ENCODE measurements at regions not wholly inside any gene's neighbourhood (a gene's known extent, or its start where the extent isn't known, plus 50 kb on each side); places are given as distances from the start of the nearest gene placed in this dataset.
"Not testable (repeated sequence)": the region's sequence is repeated elsewhere in the genome, so short reads cannot be mapped to it uniquely, and the experiment has no call there.

DNA sequence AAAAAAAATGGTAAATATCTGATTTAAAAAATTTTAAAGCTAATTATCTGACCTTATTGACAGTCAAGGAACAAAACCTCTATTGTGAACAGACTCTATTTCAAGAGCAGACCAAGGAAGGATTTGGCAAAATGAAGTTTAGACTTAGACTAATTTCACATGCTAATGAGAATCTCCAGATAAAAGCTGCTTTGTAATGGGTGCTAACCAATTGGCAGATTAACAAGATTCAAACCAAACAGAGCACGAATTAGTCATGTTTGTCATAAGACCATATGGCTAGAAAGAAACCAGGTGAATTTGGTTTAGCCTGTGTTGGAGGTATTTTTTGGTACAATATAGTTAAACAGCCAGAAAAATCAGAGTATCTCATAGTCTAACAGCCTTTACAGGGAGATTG is 429.1 kb upstream of the NFE2L3 start:
- DNase-seq = no peak

GRCh38 chr7:25725451-25725850 is 426.5 kb upstream of the NFE2L3 start:
- DNase-seq = peak; percentile 51

- no peak for DNase-seq
Observed at GRCh38 chr7:25726170-25726780, 425.7 kb upstream of the NFE2L3 start.

DNA sequence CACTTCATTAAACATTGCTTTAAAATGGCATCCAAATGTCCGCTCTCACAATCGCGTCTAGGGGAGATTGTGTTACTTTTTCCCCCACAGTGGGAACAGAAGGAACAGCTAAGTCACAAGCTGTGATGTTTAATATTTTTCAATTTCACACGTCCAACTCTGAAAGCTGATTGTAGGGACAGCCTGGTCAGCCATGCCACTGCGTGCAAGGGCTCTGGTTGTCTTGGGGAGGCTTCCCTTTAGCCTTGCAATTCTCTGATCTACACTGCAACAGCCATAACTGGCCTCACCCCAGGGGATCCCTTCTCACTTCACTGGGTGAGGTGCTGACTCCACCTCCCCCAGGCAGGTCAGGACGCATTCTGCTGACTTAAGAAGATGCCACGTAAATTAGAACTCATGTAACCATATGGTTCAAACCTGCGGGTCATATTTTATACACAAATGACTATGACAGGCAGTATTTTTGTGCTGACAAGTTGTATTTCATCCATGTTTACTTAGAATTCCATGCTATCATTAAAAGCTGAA is 425.2 kb upstream of the NFE2L3 start:
- DNase-seq = no peak

DNA sequence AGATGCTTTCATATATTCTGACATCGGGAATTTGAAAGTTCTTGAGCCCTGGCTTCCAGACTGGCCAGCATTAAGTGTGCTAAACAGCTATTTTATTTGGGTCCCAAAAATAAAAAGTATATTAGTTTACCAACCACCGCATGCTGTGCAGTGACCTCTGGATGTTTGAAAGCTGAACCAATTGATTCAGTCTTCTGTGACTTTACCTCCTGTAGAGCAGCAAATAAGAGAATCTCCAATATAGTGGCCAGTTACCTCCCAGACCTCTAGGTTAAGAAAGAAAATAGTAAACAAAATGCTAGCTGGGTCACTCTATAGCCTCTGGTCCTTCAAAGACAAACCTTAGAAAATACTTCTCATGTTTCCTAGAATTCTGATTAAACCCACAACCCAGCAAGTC is 424.6 kb upstream of the NFE2L3 start:
- DNase-seq = no peak

DNA sequence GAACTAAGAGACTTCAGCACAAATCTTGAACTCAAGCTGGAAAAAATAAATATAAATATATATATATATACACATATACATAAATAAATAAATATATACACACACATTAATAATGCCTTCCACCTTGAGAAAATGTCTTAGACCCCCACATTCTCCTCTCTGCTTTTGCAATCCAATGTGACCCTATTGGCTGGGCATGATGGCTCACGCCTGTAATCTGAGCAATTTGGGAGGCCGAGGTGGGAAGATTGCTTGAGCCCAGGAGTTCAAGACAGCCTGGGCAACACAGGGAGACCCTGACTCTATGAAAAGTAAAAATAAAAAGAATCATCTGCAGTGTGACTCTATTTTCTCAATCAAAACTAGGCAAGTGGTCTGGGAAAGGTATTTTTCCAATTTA is 424.1 kb upstream of the NFE2L3 start:
- no peak for DNase-seq

DNA sequence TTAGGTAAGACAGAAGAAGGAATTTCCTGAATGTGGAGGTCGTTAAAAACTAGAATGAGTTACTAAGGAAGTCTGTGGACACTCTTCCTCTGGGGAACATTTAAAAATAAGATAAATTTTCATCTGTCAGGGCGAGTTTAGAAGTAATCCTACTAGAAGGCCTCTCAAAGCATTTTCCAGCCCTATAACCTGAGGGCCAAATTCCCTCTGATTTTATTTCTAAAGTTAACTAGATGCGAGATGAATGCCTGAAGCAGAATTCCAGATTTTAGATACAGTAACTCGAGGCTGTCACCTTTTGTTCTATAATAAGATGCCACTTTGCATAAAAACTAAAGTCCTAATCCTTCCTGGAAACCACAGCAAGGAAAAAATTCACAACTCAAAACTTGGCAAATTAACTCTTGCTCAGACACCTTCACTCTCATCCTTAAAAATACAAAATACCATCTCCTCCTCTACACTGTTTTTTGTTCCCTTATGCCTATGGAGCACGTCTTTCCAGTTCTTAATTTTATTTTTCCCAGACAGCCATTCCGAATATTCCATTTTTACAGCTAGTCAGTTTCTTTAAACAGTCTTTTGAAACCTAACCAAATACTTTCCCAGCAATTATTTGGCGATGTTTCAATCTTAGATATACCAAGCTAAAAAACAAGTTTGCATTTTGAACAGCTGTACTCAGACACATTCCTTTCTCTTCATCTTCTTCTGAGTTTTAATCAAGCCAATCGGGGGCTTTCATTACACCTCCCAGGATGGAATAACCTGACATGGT is 420.7 kb upstream of the NFE2L3 start:
- DNase-seq = peak; percentile 36

DNA sequence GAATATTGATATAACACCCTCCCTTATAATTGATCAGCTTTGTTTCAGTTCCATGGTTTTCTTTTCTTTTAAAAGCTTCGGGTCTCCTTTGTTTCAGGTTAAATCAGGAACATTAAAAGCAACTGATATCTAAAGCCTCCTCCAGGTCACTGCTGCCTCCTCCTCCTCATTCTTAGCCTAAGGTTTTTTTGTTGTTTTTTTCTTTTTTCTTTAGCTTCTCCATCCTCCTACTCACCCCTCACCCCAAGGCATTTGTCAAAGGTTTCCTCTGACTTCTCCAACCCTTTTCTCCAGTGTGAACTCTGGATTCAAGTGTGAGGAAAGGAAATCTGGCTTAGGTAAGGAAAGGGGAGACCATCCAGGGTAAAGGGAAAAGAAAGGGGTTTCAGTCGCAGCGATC is 420.2 kb upstream of the NFE2L3 start:
- no peak for DNase-seq

GRCh38 chr7:25732766-25733217 is 419.2 kb upstream of the NFE2L3 start:
- no peak for DNase-seq

DNA sequence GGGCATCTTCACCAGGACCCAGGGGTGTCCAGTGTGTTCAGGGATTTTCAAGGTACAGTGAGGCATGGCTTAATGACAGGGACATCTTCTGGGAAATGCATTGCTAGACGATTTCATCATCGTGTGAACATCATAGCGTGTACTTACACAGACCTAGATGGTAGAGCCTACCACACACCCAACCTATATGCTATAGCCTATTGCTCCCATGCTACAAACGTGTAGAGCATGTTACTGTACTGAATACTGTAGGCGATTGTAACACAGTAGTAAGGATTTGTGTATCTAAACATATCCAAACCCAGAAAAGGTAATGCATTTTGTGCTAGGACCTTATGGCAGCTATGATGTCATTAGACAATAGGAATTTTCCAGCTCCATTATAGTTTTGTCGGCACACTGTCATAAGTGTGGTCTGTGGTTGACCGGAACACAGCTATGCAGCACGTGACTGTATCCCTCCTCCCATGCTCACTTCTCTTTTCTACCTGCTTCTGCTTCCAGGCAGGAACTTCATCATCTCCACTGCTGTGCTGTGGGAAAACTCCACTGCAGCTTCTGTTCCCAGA is 416.2 kb upstream of the NFE2L3 start:
- DNase-seq = no peak

GRCh38 chr7:25738528-25738927 is 413.5 kb upstream of the NFE2L3 start:
- DNase-seq = no peak

DNA sequence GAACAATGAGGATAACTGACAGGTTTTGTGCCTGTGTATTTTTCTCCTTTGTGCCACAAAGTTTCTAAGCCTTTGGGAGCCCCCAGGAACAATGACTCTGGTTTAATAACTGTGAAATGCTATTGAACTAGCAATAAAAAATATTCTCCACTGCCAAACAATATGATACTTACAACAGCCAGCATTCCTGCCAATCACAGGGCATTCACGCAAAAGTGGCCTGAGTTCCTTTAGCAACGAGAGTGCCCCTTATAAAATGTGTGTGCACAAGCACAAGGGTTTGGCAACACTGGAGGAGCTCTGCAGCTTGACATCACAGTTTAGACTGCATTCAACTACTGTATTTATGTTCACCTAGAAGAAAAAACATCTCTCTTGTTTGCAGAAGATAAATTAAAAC is 412.9 kb upstream of the NFE2L3 start:
- DNase-seq = no peak

DNA sequence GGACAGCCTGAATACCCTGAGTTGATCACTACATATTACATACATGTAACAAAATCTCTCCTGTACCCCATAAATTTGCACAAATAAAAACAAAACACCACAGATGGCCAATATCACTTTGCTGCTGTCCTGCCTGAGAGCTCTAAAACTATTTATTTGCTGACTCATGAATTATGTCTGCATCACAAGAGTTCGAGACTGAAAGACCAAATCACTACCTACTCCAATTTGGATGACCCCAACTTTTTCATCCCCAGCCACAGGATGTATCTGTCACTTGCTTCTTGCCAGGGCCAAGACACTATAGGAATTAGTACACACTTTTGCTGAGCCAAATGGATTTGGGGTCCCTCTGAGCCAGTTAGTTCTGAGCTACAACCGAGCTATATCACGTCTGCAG is 409.7 kb upstream of the NFE2L3 start:
- no peak for DNase-seq

GRCh38 chr7:25743670-25744451 is 408.1 kb upstream of the NFE2L3 start:
- DNase-seq = not testable (repeated sequence)

GRCh38 chr7:25750744-25751508 is 401.1 kb upstream of the NFE2L3 start:
- no peak for DNase-seq

GRCh38 chr7:25752154-25752553 is 399.8 kb upstream of the NFE2L3 start:
- DNase-seq = no peak

GRCh38 chr7:25752967-25753791 is 398.8 kb upstream of the NFE2L3 start:
- no peak for DNase-seq

DNA sequence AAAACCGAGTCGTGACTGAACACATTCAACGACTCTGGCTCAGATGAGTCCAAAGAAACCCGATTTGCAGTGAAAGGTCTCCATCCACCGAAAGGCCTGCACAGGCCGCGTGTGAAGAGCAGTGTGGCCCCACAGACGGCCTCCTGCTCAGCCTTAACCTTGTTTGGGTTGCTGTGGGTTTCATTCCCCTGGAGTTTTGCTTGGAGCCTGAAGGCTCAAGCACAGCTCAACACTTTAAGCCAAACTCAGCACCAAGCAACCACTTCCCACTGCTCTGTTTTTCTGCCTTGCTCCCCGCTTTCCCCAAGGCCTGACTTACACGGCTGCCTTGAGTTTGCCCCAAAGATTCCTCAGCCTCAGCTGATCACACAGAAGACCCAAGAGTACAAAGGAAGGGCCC is 398.2 kb upstream of the NFE2L3 start:
- no peak for DNase-seq

DNA sequence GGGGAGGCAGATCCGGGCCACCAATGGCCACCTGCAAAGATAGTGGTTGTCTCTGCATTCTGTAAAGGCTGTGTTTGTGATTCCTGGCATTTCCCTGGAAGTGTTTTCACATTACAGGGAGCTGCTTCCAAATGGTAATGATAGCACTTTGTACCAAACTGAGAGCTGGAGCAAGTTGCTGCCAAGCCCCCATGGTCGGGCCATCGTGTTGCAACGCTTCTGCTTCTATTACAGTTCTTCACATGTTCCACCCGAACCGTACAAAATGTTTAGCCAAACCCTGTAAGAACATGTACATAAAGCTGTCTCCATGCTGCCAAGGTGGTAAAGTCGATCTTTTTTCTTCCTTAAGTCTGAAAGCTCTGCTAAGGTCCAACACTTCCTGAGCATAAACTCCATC is 397.7 kb upstream of the NFE2L3 start:
- DNase-seq = no peak

DNA sequence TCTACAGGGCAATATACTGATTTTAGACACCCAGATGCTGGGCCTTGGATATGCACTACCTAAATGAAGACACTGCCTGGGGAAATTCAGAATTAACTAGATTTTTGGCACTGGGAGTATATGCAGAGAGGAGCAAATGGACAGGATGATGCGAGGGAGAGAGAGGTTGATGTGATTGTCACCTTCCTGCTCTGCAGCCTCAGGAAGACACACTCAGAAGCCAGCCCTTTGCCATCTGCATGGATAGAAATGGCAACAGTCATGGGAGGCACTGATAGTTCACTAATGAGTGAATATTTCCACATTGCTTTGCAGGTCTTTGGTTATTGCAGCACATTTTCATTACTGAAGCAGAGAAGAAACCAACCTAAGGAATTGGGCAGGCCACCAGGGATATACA is 397.2 kb upstream of the NFE2L3 start:
- DNase-seq = no peak

GRCh38 chr7:25756601-25757000 is 395.4 kb upstream of the NFE2L3 start:
- no peak for DNase-seq

Data from fibroblast of skin of scalp (primary cell).